ENCODE measurements at regions not wholly inside any gene's neighbourhood (a gene's known extent, or its start where the extent isn't known, plus 50 kb on each side); places are given as distances from the start of the nearest gene placed in this dataset.

- TF ChIP-seq ZNF565 (CRISPR knock-in tag; conservative IDR thresholded peaks at IDR 0.05; ENCODE audit: low read depth) (no peak), SNAI2 (CRISPR knock-in tag; IDR thresholded peaks at IDR 0.05) (no peak), ISL1 (CRISPR knock-in tag; IDR thresholded peaks at IDR 0.05) (no peak)
- ATAC-seq: no peak
These were observed 286.9 kb downstream of the NFKBIZ start for GRCh38 chr3:102136183-102136582.

DNA sequence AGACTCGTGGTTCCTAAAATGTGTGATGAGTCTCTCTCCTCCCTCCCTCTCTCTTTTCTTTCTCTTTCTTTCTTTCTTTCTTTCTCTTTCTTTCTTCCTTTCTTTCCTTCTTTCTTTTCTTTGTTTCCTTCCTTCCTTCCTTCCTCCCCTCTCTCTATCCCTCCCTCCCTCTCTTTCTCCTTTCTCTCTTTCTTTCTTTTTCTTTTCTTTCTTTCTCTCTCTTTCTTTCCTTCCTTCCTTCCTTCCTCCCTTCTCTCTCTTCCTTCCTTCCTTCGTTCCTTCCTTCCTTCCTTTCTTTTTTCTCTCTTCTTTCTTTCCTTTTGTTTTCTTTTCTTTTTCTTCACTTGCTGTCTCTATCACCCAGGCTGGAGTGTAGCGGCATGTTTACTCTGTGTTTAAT lies 290.8 kb downstream of the NFKBIZ start:
- ATAC-seq: no peak

GRCh38 chr3:102141096-102141927 lies 292.0 kb downstream of the NFKBIZ start:
- TF ChIP-seq ZC3H10 (CRISPR knock-in tag; IDR thresholded peaks at IDR 0.05): no peak
- TF ChIP-seq ZNF565 (CRISPR knock-in tag; conservative IDR thresholded peaks at IDR 0.05; ENCODE audit: low read depth): no peak
- TF ChIP-seq CSDC2 (CRISPR knock-in tag; IDR thresholded peaks at IDR 0.05): no peak
- no peak for TF ChIP-seq GLIS3 (CRISPR knock-in tag; IDR thresholded peaks at IDR 0.05)
- TF ChIP-seq ZFP30 (CRISPR knock-in tag; IDR thresholded peaks at IDR 0.05): no peak
- TF ChIP-seq ESRRG (CRISPR knock-in tag; IDR thresholded peaks at IDR 0.05): no peak
- TF ChIP-seq CREB5 (CRISPR knock-in tag; IDR thresholded peaks at IDR 0.05; ENCODE audit: low read depth): no peak
- TF ChIP-seq BACH2 (CRISPR knock-in tag; IDR thresholded peaks at IDR 0.05; ENCODE audit: borderline replicate concordance): no peak
- no peak for TF ChIP-seq TCF4 (CRISPR knock-in tag; IDR thresholded peaks at IDR 0.05; ENCODE audit: borderline replicate concordance)
- no peak for TF ChIP-seq CSRNP3 (CRISPR knock-in tag; IDR thresholded peaks at IDR 0.05)
- TF ChIP-seq, protein P1, sequence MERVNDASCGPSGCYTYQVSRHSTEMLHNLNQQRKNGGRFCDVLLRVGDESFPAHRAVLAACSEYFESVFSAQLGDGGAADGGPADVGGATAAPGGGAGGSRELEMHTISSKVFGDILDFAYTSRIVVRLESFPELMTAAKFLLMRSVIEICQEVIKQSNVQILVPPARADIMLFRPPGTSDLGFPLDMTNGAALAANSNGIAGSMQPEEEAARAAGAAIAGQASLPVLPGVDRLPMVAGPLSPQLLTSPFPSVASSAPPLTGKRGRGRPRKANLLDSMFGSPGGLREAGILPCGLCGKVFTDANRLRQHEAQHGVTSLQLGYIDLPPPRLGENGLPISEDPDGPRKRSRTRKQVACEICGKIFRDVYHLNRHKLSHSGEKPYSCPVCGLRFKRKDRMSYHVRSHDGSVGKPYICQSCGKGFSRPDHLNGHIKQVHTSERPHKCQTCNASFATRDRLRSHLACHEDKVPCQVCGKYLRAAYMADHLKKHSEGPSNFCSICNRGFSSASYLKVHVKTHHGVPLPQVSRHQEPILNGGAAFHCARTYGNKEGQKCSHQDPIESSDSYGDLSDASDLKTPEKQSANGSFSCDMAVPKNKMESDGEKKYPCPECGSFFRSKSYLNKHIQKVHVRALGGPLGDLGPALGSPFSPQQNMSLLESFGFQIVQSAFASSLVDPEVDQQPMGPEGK (CRISPR knock-in tag; IDR thresholded peaks at IDR 0.05; ENCODE audit: borderline replicate concordance): no peak
- TF ChIP-seq SNAI2 (CRISPR knock-in tag; IDR thresholded peaks at IDR 0.05): no peak
- TF ChIP-seq ZFP3 (CRISPR knock-in tag; IDR thresholded peaks at IDR 0.05): no peak
- TF ChIP-seq TOX (CRISPR knock-in tag; IDR thresholded peaks at IDR 0.05; ENCODE audit: borderline replicate concordance): no peak
- TF ChIP-seq ZNF70 (CRISPR knock-in tag; IDR thresholded peaks at IDR 0.05): no peak
- no peak for TF ChIP-seq ARNTL (CRISPR knock-in tag; IDR thresholded peaks at IDR 0.05; ENCODE audit: borderline replicate concordance, low read depth)
- TF ChIP-seq TSHZ2 (CRISPR knock-in tag; IDR thresholded peaks at IDR 0.05): no peak
- TF ChIP-seq, protein P2, sequence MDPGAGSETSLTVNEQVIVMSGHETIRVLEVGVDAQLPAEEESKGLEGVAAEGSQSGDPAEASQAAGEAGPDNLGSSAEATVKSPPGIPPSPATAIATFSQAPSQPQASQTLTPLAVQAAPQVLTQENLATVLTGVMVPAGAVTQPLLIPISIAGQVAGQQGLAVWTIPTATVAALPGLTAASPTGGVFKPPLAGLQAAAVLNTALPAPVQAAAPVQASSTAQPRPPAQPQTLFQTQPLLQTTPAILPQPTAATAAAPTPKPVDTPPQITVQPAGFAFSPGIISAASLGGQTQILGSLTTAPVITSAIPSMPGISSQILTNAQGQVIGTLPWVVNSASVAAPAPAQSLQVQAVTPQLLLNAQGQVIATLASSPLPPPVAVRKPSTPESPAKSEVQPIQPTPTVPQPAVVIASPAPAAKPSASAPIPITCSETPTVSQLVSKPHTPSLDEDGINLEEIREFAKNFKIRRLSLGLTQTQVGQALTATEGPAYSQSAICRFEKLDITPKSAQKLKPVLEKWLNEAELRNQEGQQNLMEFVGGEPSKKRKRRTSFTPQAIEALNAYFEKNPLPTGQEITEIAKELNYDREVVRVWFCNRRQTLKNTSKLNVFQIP (CRISPR knock-in tag; IDR thresholded peaks at IDR 0.05; ENCODE audit: borderline replicate concordance, low read depth): no peak
- peak; percentile 33 for ATAC-seq

More for the DNA sequence above, 290.8 kb downstream of the NFKBIZ start:
- TF ChIP-seq GLIS3 (CRISPR knock-in tag; IDR thresholded peaks at IDR 0.05) (no peak), RARB (CRISPR knock-in tag; IDR thresholded peaks at IDR 0.05) (no peak), ARNTL (CRISPR knock-in tag; IDR thresholded peaks at IDR 0.05; ENCODE audit: borderline replicate concordance, low read depth) (no peak), TCF4 (CRISPR knock-in tag; IDR thresholded peaks at IDR 0.05; ENCODE audit: borderline replicate concordance) (no peak), CSDC2 (CRISPR knock-in tag; IDR thresholded peaks at IDR 0.05) (no peak)
